Activated CD8-positive, alpha-beta T cell treated with anti-CD3 and anti-CD28 coated beads for 36 hours (primary cell): ENCODE measurements at regions not wholly inside any gene's neighbourhood (a gene's known extent, or its start where the extent isn't known, plus 50 kb on each side); places are given as distances from the start of the nearest gene placed in this dataset.

Source experiments
- ATAC-seq: fragments of 200-7000 bp; cut with Tn5 transposase; one replicate; pipeline ENCODE4 v1.10.0; 2021; ENCODE audit warnings: mild to moderate bottlenecking, moderate library complexity
- CTCF ChIA-PET: fragments of 350-600 bp; sonication (Branson Sonifier 250); formaldehyde crosslinking; loops from one replicate; lab custom pipeline; 2021; ENCODE audit warnings: antibody characterized with exemption; lab: Charles Lee
- POLR2A ChIA-PET: fragments of 350-600 bp; sonication (Branson Sonifier 250); formaldehyde crosslinking; loops from one replicate; lab custom pipeline; 2021; ENCODE audit warnings: antibody characterized with exemption; lab: Charles Lee
- DNase-seq: peaks from one replicate; pipeline ENCODE4 v3.0.0-alpha.2; 2020
- H3K27ac Mint-ChIP-seq: one replicate; pipeline ENCODE4 v1.8.0; 2021; ENCODE audit warnings: mild to moderate bottlenecking, mixed read lengths
- H3K27me3 Mint-ChIP-seq: one replicate; pipeline ENCODE4 v1.8.0; 2021; ENCODE audit warnings: mixed read lengths
- H3K36me3 Mint-ChIP-seq: one replicate; pipeline ENCODE4 v1.8.0; 2021; ENCODE audit warnings: low read depth, mixed read lengths
- H3K4me1 Mint-ChIP-seq: one replicate; pipeline ENCODE4 v1.8.0; 2021; ENCODE audit warnings: low read depth, mixed read lengths
- H3K4me3 Mint-ChIP-seq: one replicate; pipeline ENCODE4 v1.8.0; 2021; ENCODE audit warnings: mild to moderate bottlenecking, moderate library complexity, mixed read lengths
- H3K9me3 Mint-ChIP-seq: one replicate; pipeline ENCODE4 v1.8.0; 2021; ENCODE audit warnings: mixed read lengths
- intact Hi-C: fragments of 100-400 bp; cut with micrococcal nuclease; formaldehyde crosslinking; loops from one replicate; pipeline ENCODE4 v1.10.0; 2022
- TF ChIP-seq, protein P1 (sequence below): fragments of 200-600 bp; IDR thresholded peaks from one replicate; pipeline ENCODE4 v1.8.0; 2022; ENCODE audit warnings: antibody characterized with exemption, mild to moderate bottlenecking

DNA sequence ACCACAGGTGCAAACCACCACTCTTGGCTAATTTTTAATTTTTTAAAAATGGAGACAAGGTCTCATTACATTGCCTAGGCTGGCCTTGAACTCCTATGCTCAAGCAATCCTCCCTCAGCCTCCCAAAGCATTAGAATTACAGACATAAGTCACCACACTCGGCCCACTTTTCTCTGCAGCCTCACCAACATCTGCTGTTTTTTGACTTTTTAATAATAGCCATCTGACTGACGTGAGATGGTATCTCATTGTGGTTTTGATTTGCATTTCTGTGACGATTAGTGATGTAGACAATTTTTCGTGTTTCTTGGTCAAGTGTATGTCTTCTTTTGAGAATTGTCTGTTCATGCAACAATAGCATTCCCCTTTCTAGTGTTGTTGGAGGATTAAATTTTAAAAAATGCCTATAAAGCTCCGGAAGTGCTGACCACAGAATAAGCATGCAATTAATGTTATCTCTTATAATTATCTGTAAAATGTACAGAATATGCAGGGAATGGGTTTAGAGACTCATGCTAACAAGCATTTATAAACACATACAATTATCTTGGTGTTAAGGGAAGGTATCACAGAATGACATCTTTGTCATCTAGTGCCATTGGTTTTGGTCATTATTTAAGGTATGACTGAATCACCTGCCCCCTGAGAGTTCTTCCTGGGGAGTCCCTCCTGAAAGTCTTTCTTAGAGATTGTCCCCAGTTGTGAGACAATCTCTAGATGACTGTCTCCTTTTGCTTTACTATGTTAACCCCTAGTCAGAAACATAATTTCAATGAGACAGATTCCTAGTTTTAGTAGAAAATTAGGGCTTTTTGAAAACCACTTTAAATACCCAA lies 118.5 kb upstream of the SERTM1 start:
- CTCF ChIA-PET = no interaction called here
- H3K27ac Mint-ChIP-seq = no peak overlapping the region
- H3K27me3 Mint-ChIP-seq = no peaks in the 10 kb centered on the region
- H3K9me3 Mint-ChIP-seq = no peaks in the 10 kb centered on the region
- intact Hi-C loops = no loop called here
- DNase-seq = no peak
- TF ChIP-seq, protein P1, sequence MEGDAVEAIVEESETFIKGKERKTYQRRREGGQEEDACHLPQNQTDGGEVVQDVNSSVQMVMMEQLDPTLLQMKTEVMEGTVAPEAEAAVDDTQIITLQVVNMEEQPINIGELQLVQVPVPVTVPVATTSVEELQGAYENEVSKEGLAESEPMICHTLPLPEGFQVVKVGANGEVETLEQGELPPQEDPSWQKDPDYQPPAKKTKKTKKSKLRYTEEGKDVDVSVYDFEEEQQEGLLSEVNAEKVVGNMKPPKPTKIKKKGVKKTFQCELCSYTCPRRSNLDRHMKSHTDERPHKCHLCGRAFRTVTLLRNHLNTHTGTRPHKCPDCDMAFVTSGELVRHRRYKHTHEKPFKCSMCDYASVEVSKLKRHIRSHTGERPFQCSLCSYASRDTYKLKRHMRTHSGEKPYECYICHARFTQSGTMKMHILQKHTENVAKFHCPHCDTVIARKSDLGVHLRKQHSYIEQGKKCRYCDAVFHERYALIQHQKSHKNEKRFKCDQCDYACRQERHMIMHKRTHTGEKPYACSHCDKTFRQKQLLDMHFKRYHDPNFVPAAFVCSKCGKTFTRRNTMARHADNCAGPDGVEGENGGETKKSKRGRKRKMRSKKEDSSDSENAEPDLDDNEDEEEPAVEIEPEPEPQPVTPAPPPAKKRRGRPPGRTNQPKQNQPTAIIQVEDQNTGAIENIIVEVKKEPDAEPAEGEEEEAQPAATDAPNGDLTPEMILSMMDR = no peak
- no peaks in the 10 kb centered on the region for H3K36me3 Mint-ChIP-seq
- no peaks in the 10 kb centered on the region for H3K4me1 Mint-ChIP-seq
- no peak overlapping the region for H3K4me3 Mint-ChIP-seq
- ATAC-seq = no peak
- POLR2A ChIA-PET = no interaction called here

DNA sequence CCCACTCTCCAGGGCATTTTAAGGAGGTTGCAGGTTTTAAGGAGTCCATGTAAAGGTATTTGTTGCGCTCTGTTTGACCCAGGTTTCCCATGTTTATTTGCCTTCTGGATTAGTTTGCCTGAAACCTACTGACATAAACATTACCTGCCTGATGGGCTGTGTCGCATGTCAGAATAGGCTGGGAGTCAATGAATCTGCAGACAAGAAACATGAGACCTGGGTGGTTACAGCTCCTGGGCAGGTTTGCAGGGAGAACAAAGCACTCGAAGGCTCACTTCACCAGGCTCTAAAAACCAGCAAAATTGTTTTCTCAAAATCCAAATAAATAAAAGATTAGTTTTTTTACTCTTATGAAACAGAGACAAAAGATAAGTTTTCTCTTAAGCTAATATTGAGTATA lies 114.4 kb upstream of the SERTM1 start:
- peaks cover 1% of the 10 kb centered on the region for H3K27me3 Mint-ChIP-seq
- no peak overlapping the region for H3K27ac Mint-ChIP-seq
- intact Hi-C loops = no loop called here
- no peaks in the 10 kb centered on the region for H3K36me3 Mint-ChIP-seq
- CTCF ChIA-PET = no interaction called here
- DNase-seq = no peak
- TF ChIP-seq, protein P1 = no peak
- no peaks in the 10 kb centered on the region for H3K4me1 Mint-ChIP-seq
- ATAC-seq = no peak
- no peaks in the 10 kb centered on the region for H3K9me3 Mint-ChIP-seq
- H3K4me3 Mint-ChIP-seq = no peak overlapping the region
- POLR2A ChIA-PET = no interaction called here

DNA sequence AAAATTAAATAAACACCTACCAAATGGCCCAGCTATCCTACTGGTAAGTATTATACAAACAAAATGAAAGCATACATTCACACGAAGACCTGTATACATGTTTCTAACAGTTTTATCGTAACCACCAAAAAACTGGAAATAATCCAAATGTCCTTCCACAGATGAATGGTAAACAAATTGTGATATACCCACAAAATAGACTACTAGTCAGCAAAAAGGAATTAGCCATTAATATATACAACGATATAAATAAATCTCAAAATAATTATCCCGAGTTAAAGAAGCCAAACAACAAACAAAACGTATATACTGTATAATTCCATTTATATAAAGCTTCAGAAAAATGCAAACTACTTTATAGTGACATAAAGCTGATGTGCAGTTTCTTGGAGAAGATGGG lies 106.3 kb upstream of the SERTM1 start:
- no peak for ATAC-seq
- POLR2A ChIA-PET = no interaction called here
- H3K36me3 Mint-ChIP-seq = no peaks in the 10 kb centered on the region
- H3K27ac Mint-ChIP-seq = no peak overlapping the region
- no peak for DNase-seq
- CTCF ChIA-PET = interaction anchor here (1.3 kb wide), 1 partner anchor 16 kb away, joined by 3 read pairs; no protein-coding TSS in a partner anchor
- TF ChIP-seq, protein P1 = no peak
- H3K4me1 Mint-ChIP-seq = no peaks in the 10 kb centered on the region
- peaks cover 1% of the 10 kb centered on the region for H3K27me3 Mint-ChIP-seq
- intact Hi-C loops = no loop called here
- H3K4me3 Mint-ChIP-seq = no peak overlapping the region
- no peaks in the 10 kb centered on the region for H3K9me3 Mint-ChIP-seq

DNA sequence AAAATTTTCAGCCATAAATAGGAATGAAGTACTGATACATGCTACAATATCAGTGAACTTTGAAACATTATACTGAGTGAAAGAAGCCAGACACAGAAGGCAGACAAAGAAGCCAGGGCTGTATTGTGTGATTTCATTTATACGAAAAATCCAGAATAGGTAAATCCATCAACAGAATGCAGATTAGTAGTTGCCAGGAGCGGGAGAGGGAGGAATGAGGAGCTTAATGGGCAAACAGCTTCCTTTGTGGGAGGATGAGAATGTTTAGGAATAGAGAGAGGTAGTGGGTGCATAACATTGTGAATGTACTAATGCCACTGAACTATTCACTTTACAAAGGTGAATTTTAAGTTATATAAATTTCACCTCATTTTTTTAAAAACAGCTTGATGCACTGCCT lies 103.3 kb upstream of the SERTM1 start:
- intact Hi-C loops = no loop called here
- DNase-seq (no peak), ATAC-seq (no peak)
- H3K36me3 Mint-ChIP-seq = no peaks in the 10 kb centered on the region
- H3K27ac Mint-ChIP-seq = no peak overlapping the region
- H3K27me3 Mint-ChIP-seq = no peaks in the 10 kb centered on the region
- no peaks in the 10 kb centered on the region for H3K4me1 Mint-ChIP-seq
- H3K9me3 Mint-ChIP-seq = no peaks in the 10 kb centered on the region
- ChIA-PET POLR2A (no interaction called here), CTCF (no interaction called here)
- H3K4me3 Mint-ChIP-seq = no peak overlapping the region
- TF ChIP-seq, protein P1 = no peak

DNA sequence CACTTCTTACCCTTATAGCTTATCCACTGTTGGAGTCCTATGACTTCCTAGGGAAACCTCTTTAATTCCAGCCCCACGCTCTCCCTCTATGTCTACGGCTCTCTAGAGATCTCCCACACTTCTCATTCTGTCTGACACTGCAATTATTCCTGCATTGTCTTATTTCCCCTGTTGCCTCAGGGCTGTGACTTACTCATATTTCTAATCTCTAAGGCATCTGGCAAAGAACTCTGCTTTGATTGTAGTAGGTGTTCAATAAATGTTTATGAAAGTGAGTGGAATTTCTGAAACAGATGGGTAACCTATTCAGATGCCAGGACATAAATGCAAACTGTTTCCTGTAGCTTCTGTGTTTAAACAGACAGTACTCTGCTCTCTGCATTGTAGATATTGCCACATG lies 102.4 kb upstream of the SERTM1 start:
- no peak for DNase-seq
- Mint-ChIP-seq H3K27ac (no peak overlapping the region), H3K27me3 (no peaks in the 10 kb centered on the region), H3K4me3 (no peak overlapping the region), H3K9me3 (no peaks in the 10 kb centered on the region), H3K4me1 (no peaks in the 10 kb centered on the region), H3K36me3 (no peaks in the 10 kb centered on the region)
- intact Hi-C loops = no loop called here
- ATAC-seq = no peak
- ChIA-PET CTCF (no interaction called here), POLR2A (no interaction called here)
- TF ChIP-seq, protein P1 = no peak
